ENCODE measurements at regions not wholly inside any gene's neighbourhood (a gene's known extent, or its start where the extent isn't known, plus 50 kb on each side); places are given as distances from the start of the nearest gene placed in this dataset.

DNA sequence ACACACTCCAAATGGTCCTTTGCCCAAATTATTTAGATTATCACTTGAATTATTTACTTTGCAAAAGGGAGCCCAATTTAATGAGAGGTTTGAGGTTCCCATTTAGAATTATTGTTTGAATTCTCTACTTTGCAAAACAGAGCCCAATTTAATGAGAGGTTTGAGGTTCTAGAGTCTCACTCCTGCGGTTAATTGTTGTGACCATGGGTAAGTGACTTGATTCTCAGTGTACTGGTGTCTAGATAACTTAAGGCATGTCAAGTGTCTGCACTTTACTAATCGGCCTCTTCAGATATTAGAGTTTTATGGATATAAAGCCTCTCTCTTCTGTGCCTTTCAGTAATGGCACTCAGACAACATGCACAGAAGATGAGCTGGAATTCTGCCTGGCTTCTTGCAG is 67.5 kb downstream of the YIPF5 start:
- DNase-seq: no peak
- H3K36me3 Mint-ChIP-seq (ENCODE audit: unreplicated experiment): no peaks in the 10 kb centered on the region
- H3K27me3 Mint-ChIP-seq (ENCODE audit: unreplicated experiment): peaks cover 2% of the 10 kb centered on the region
- TF ChIP-seq, protein P1, sequence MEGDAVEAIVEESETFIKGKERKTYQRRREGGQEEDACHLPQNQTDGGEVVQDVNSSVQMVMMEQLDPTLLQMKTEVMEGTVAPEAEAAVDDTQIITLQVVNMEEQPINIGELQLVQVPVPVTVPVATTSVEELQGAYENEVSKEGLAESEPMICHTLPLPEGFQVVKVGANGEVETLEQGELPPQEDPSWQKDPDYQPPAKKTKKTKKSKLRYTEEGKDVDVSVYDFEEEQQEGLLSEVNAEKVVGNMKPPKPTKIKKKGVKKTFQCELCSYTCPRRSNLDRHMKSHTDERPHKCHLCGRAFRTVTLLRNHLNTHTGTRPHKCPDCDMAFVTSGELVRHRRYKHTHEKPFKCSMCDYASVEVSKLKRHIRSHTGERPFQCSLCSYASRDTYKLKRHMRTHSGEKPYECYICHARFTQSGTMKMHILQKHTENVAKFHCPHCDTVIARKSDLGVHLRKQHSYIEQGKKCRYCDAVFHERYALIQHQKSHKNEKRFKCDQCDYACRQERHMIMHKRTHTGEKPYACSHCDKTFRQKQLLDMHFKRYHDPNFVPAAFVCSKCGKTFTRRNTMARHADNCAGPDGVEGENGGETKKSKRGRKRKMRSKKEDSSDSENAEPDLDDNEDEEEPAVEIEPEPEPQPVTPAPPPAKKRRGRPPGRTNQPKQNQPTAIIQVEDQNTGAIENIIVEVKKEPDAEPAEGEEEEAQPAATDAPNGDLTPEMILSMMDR (IDR thresholded peaks at IDR 0.05; ENCODE audit: partially characterized antibody, unreplicated experiment): no peak
- H3K9me3 Mint-ChIP-seq (ENCODE audit: unreplicated experiment): no peaks in the 10 kb centered on the region
- no peaks in the 10 kb centered on the region for H3K4me1 Mint-ChIP-seq (ENCODE audit: low read depth, unreplicated experiment)
- H3K27ac Mint-ChIP-seq (ENCODE audit: unreplicated experiment): no peak overlapping the region
- H3K4me3 Mint-ChIP-seq (ENCODE audit: unreplicated experiment): no peak overlapping the region

DNA sequence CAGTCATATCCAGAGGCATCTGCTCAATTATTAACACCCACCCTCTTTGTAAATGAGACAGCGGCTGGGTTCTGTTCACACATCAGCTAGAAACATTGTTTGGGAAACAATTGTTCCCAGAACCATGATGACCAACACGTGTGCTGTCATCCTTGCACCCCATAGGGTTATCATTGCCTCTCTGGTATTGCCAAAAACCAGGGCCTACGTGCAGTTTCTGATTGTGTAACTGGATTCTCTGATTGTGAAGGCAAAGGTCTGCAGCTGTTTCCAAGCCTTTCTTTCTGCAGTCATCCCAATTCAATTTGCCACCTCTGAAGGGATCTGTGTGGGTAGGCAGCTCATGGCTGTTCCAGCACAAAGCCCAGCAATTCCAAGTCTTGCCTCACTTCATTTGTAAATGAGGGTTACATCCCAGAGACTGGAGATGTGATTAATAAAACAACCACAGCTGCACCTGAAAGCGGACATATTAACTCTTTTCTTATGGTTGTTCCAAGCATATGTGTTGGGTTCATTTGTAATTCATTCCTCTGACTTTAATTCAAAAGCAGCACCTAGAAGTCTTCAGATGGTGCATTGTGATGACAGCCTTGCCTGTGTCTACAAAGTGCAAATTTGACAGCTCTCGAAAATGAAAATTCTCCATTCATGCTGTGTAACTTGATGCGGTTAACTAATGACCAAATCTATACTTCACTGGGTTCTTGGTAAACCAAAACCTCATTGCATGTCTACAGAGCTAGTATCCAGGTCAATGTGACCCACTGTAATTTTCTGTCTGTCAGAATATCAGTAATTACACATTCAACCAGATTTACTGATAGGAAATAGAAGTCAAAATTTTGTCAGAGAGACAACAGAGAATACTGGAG is 66.6 kb downstream of the YIPF5 start:
- Mint-ChIP-seq H3K27me3 (ENCODE audit: unreplicated experiment) (peaks cover 2% of the 10 kb centered on the region), H3K4me3 (ENCODE audit: unreplicated experiment) (no peak overlapping the region), H3K27ac (ENCODE audit: unreplicated experiment) (no peak overlapping the region), H3K36me3 (ENCODE audit: unreplicated experiment) (no peaks in the 10 kb centered on the region), H3K9me3 (ENCODE audit: unreplicated experiment) (no peaks in the 10 kb centered on the region), H3K4me1 (ENCODE audit: low read depth, unreplicated experiment) (no peaks in the 10 kb centered on the region)
- TF ChIP-seq, protein P1 (IDR thresholded peaks at IDR 0.05; ENCODE audit: partially characterized antibody, unreplicated experiment): no peak
- DNase-seq: no peak

DNA sequence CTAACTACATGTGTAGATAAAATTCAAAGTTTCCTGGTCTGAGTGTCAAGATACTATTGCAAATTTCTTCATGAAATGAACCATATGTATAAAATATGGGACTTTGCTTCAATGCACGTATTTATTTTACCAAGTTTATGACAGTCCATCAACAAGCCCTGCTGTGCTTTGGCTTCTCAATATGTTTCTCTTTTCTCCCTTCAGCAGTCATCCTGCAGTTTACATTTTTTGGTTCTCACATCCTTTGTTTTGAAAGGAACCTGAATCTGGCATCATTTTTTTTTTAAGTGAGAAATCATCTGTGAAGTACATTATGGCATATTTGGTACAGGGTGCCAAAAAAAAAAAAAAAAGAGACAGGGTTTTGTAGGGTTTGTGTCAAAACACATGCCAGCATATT is 65.1 kb downstream of the YIPF5 start:
- Mint-ChIP-seq H3K27me3 (ENCODE audit: unreplicated experiment) (peaks cover 2% of the 10 kb centered on the region), H3K27ac (ENCODE audit: unreplicated experiment) (no peak overlapping the region), H3K4me1 (ENCODE audit: low read depth, unreplicated experiment) (no peaks in the 10 kb centered on the region), H3K36me3 (ENCODE audit: unreplicated experiment) (no peaks in the 10 kb centered on the region), H3K4me3 (ENCODE audit: unreplicated experiment) (no peak overlapping the region), H3K9me3 (ENCODE audit: unreplicated experiment) (no peaks in the 10 kb centered on the region)
- DNase-seq: no peak
- TF ChIP-seq, protein P1 (IDR thresholded peaks at IDR 0.05; ENCODE audit: partially characterized antibody, unreplicated experiment): no peak

DNA sequence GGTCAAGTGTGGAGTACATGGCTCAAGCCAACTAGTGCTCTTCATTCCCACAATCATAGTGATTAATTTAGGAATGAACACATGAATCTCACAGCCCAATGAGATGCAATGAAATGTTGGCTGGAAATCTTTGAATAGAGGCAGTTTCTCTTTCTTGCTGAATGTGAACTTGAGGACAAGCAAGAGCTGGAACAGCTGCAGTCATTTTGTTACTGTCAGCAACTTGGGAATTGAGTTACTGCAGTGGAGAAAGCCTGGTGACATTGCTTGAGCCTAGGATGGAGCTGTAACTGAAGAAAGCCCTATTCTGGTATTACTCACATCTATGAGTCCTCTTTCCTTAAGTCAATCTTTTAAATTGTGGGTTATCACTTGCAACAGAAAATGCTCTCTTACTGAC is 62.3 kb downstream of the YIPF5 start:
- H3K36me3 Mint-ChIP-seq (ENCODE audit: unreplicated experiment): no peaks in the 10 kb centered on the region
- TF ChIP-seq, protein P1 (IDR thresholded peaks at IDR 0.05; ENCODE audit: partially characterized antibody, unreplicated experiment): no peak
- H3K9me3 Mint-ChIP-seq (ENCODE audit: unreplicated experiment): no peaks in the 10 kb centered on the region
- DNase-seq: no peak
- H3K4me1 Mint-ChIP-seq (ENCODE audit: low read depth, unreplicated experiment): no peaks in the 10 kb centered on the region
- H3K27ac Mint-ChIP-seq (ENCODE audit: unreplicated experiment): no peak overlapping the region
- no peaks in the 10 kb centered on the region for H3K27me3 Mint-ChIP-seq (ENCODE audit: unreplicated experiment)
- no peak overlapping the region for H3K4me3 Mint-ChIP-seq (ENCODE audit: unreplicated experiment)

All from glutamatergic neuron (in vitro differentiated cells).